ENCODE measurements at regions not wholly inside any gene's neighbourhood (a gene's known extent, or its start where the extent isn't known, plus 50 kb on each side); places are given as distances from the start of the nearest gene placed in this dataset.

DNA sequence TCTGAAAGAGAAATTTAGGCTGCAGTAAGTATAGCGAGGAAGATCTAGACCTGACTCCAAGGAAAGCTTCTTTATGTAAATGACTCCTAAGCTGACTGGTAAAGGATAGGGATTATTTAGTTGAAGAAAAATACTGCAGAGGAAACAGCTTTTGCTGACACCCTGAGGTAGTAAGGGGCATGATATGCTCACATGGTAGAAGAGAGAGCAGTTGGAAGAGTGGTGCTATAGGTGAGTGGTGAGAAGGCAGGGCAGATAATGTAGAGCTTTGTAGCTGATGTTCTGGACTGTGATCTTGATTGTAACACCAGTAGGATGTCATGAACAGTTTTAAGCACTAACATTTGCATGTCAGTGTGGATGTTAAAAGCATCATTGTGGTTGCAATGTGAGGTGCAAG, 639.1 kb upstream of the SLC39A10 start:
- Histone ChIP-seq H3K27ac (no peak overlapping the region), H3K27me3 (no peaks in the 10 kb centered on the region), H2AFZ (no peak overlapping the region), H3K4me2 (no peak overlapping the region), H3K36me3 (replicated peaks; ENCODE audit: insufficient read depth, low read depth) (no peaks in the 10 kb centered on the region), H3K4me3 (no peak overlapping the region), H3K4me1 (ENCODE audit: insufficient read depth) (no peaks in the 10 kb centered on the region), H4K20me1 (ENCODE audit: insufficient read depth, poor library complexity, severe bottlenecking) (no peaks in the 10 kb centered on the region), H3K9me3 (ENCODE audit: low read depth) (no peaks in the 10 kb centered on the region), H3K9me2 (replicated peaks; ENCODE audit: insufficient read depth) (no peaks in the 10 kb centered on the region), H3K79me2 (no peaks in the 10 kb centered on the region)
- DNase-seq (ENCODE audit: low spot score) = no peak
- no peak for TF ChIP-seq CTCF (IDR thresholded peaks at IDR 0.05; ENCODE audit: poor library complexity)
- TF ChIP-seq EZH2 (IDR thresholded peaks at IDR 0.05; ENCODE audit: borderline replicate concordance) = no peak
- WGBS (ENCODE audit: low lambda C conversion rate, missing lambda C conversion rate) = 86% methylated on average over 1 of the region's 1 CpG

DNA sequence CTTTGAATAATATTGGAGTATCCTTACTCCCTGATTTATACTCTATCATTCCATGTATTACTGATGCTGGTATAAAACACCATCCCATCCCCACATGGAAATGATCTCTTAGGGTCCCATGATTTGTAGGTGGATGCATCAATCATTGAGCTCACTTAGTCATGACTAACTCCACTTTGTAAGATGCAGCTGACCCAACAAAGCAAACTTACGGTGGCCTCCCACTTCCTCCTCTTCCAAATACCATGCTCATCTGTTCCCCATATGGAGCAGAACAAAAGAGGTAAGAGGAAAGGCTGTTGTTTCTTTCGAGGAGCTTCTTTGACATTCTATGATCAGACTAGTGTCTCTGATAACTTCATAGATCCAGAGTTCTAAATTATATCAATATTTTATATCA, 640.2 kb upstream of the SLC39A10 start:
- Histone ChIP-seq H3K27me3 (no peaks in the 10 kb centered on the region), H2AFZ (no peak overlapping the region), H3K4me1 (ENCODE audit: insufficient read depth) (no peaks in the 10 kb centered on the region), H3K79me2 (no peaks in the 10 kb centered on the region), H3K4me3 (no peak overlapping the region), H3K36me3 (replicated peaks; ENCODE audit: insufficient read depth, low read depth) (no peaks in the 10 kb centered on the region), H4K20me1 (ENCODE audit: insufficient read depth, poor library complexity, severe bottlenecking) (no peaks in the 10 kb centered on the region), H3K9me3 (ENCODE audit: low read depth) (no peaks in the 10 kb centered on the region), H3K9me2 (replicated peaks; ENCODE audit: insufficient read depth) (no peaks in the 10 kb centered on the region), H3K4me2 (no peak overlapping the region), H3K27ac (no peak overlapping the region)
- DNase-seq (ENCODE audit: low spot score) = no peak
- WGBS (ENCODE audit: low lambda C conversion rate, missing lambda C conversion rate) = 65% methylated on average over 2 of the region's 2 CpGs
- TF ChIP-seq EZH2 (IDR thresholded peaks at IDR 0.05; ENCODE audit: borderline replicate concordance) (no peak), EZH2phosphoT487 (IDR thresholded peaks at IDR 0.05; ENCODE audit: low read depth, severe bottlenecking, unreplicated experiment) (no peak), CTCF (IDR thresholded peaks at IDR 0.05; ENCODE audit: poor library complexity) (no peak)

GRCh38 chr2:195009202-195009601, 647.8 kb upstream of the SLC39A10 start:
- Histone ChIP-seq H4K20me1 (ENCODE audit: insufficient read depth, poor library complexity, severe bottlenecking) (no peaks in the 10 kb centered on the region), H3K4me3 (no peak overlapping the region), H3K9me3 (ENCODE audit: low read depth) (no peaks in the 10 kb centered on the region), H3K4me2 (peak overlapping the region; percentile 45), H3K27me3 (no peaks in the 10 kb centered on the region), H3K36me3 (replicated peaks; ENCODE audit: insufficient read depth, low read depth) (no peaks in the 10 kb centered on the region), H3K9me2 (replicated peaks; ENCODE audit: insufficient read depth) (no peaks in the 10 kb centered on the region), H3K27ac (peak overlapping the region; percentile 50), H2AFZ (no peak overlapping the region), H3K79me2 (no peaks in the 10 kb centered on the region), H3K4me1 (ENCODE audit: insufficient read depth) (no peaks in the 10 kb centered on the region)
- WGBS (ENCODE audit: low lambda C conversion rate, missing lambda C conversion rate) = 51% methylated on average over 8 of the region's 8 CpGs
- no peak for DNase-seq (ENCODE audit: low spot score)
- TF ChIP-seq EZH2 (IDR thresholded peaks at IDR 0.05; ENCODE audit: borderline replicate concordance) (no peak), EZH2phosphoT487 (IDR thresholded peaks at IDR 0.05; ENCODE audit: low read depth, severe bottlenecking, unreplicated experiment) (no peak), CTCF (IDR thresholded peaks at IDR 0.05; ENCODE audit: poor library complexity) (no peak)

DNA sequence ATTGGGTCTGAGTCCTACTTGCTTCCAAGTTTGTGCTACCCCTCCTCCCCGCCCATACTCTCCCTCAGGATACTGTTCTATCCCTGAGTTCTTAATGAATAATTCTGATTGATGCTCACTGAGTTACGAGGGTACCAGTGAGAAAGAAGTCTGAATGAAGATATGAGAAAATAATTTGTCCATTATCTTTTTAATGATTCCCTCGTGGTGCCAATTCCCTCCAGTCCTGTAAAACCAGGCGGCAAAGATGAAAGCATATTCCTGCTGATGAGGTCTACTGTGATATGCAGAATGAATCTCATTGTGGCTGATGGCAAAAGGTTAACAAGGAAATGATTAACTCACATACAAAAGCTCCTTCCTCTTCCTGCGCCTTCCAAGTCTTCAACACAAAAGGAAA, 650.2 kb upstream of the SLC39A10 start:
- Histone ChIP-seq H3K9me3 (ENCODE audit: low read depth) (no peaks in the 10 kb centered on the region), H3K36me3 (replicated peaks; ENCODE audit: insufficient read depth, low read depth) (no peaks in the 10 kb centered on the region), H3K4me2 (no peak overlapping the region), H3K4me1 (ENCODE audit: insufficient read depth) (no peaks in the 10 kb centered on the region), H2AFZ (no peak overlapping the region), H3K27me3 (no peaks in the 10 kb centered on the region), H3K4me3 (no peak overlapping the region), H3K27ac (no peak overlapping the region), H3K79me2 (no peaks in the 10 kb centered on the region), H4K20me1 (ENCODE audit: insufficient read depth, poor library complexity, severe bottlenecking) (no peaks in the 10 kb centered on the region), H3K9me2 (replicated peaks; ENCODE audit: insufficient read depth) (no peaks in the 10 kb centered on the region)
- DNase-seq (ENCODE audit: low spot score) = no peak
- TF ChIP-seq CTCF (IDR thresholded peaks at IDR 0.05; ENCODE audit: poor library complexity) (no peak), EZH2phosphoT487 (IDR thresholded peaks at IDR 0.05; ENCODE audit: low read depth, severe bottlenecking, unreplicated experiment) (no peak), EZH2 (IDR thresholded peaks at IDR 0.05; ENCODE audit: borderline replicate concordance) (no peak)
- WGBS (ENCODE audit: low lambda C conversion rate, missing lambda C conversion rate) = 64% methylated on average over 5 of the region's 5 CpGs

Data from hepatocyte (in vitro differentiated cells).